Osteoblast (primary cell): ENCODE measurements at regions not wholly inside any gene's neighbourhood (a gene's known extent, or its start where the extent isn't known, plus 50 kb on each side); places are given as distances from the start of the nearest gene placed in this dataset.
A peak's percentile ranks its signal among the peaks of the same experiment; 100 is the strongest.

ENCODE experiments used
- DNase-seq: peaks from one replicate; pipeline ENCODE4 v3.0.0; 2011; ENCODE audit warnings: low spot score, mixed read lengths; ENCODE audit not compliant: insufficient read length; ENCODE audit errors: missing footprints
- H2AFZ ChIP-seq: 2 replicates; pipeline ENCODE4 v1.6.0; 2011; ENCODE audit warnings: mild to moderate bottlenecking, low read length
- H3K27ac ChIP-seq: 2 replicates; pipeline ENCODE4 v1.5.1; 2011; ENCODE audit warnings: mild to moderate bottlenecking, low read depth, low read length, moderate library complexity
- H3K27me3 ChIP-seq: 2 replicates; pipeline ENCODE4 v1.6.0; 2012; ENCODE audit warnings: mild to moderate bottlenecking, control low read depth, inconsistent platforms, low read length, moderate library complexity; ENCODE audit not compliant: insufficient read depth
- H3K36me3 ChIP-seq: 2 replicates; pipeline ENCODE4 v1.5.1; 2011; ENCODE audit warnings: mild to moderate bottlenecking, low read length, control low read depth, moderate library complexity; ENCODE audit not compliant: insufficient read depth
- H3K4me1 ChIP-seq: 2 replicates; pipeline ENCODE4 v1.5.1; 2011; ENCODE audit warnings: mild to moderate bottlenecking, low read length, control low read depth, moderate library complexity; ENCODE audit not compliant: insufficient read depth
- H3K4me2 ChIP-seq: 2 replicates; pipeline ENCODE4 v1.6.0; 2011; ENCODE audit warnings: mild to moderate bottlenecking, low read length; ENCODE audit not compliant: insufficient read depth
- H3K4me3 ChIP-seq: fragments of 200-600 bp; sonication (generic); 3 replicates; pipeline ENCODE4 v1.5.1; 2012; ENCODE audit warnings: mild to moderate bottlenecking, low read length, inconsistent platforms; ENCODE audit not compliant: insufficient read depth
- H3K79me2 ChIP-seq: 2 replicates; pipeline ENCODE4 v1.6.0; 2012; ENCODE audit warnings: mild to moderate bottlenecking, low read length, control low read depth, inconsistent platforms; ENCODE audit not compliant: insufficient read depth
- H3K9me3 ChIP-seq: 2 replicates; pipeline ENCODE4 v1.5.1; 2011; ENCODE audit warnings: low read depth, low read length, control low read depth
- H4K20me1 ChIP-seq: 2 replicates; pipeline ENCODE4 v1.6.0; 2012; ENCODE audit warnings: mild to moderate bottlenecking, low read length, control low read depth; ENCODE audit not compliant: insufficient read depth
- CTCF ChIP-seq: IDR thresholded peaks from 2 replicates; pipeline ENCODE4 v1.5.1; 2011; ENCODE audit warnings: mild to moderate bottlenecking, low read depth, low read length, moderate library complexity; ENCODE audit errors: extremely low read depth

GRCh38 chr6:67131827-67132226 is 1424.8 kb upstream of the EYS start:
- Histone ChIP-seq H3K27me3 (no peaks in the 10 kb centered on the region), H3K27ac (no peak overlapping the region), H3K4me3 (no peak overlapping the region), H3K9me3 (peaks cover 3% of the 10 kb centered on the region), H3K79me2 (no peaks in the 10 kb centered on the region), H4K20me1 (no peaks in the 10 kb centered on the region), H3K36me3 (no peaks in the 10 kb centered on the region), H2AFZ (no peak overlapping the region), H3K4me1 (no peaks in the 10 kb centered on the region), H3K4me2 (no peak overlapping the region)
- TF ChIP-seq CTCF, result no peak
- DNase-seq, result no peak

DNA sequence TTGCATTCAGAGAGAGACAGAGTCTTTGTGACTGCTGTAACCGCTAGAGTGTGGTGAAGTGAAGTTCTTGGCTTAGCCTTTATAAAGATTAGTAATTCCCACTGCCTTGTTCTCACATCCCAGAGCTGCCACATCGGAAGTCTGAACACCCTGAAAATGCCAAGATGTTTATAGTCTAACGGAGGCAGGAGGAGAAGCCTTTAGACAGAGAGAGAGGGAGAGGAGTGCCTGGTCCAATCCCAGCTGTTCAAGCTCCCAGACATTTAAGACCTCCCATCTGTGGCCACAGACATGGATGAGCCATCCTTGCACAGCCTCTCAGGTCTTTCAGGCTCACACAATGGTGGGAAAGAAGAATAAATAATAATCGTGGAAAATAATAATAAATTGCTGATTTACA is 1422.8 kb upstream of the EYS start:
- H3K4me2 ChIP-seq, result no peak overlapping the region
- peak; percentile 29 for DNase-seq
- H3K4me1 ChIP-seq, result no peaks in the 10 kb centered on the region
- H3K27me3 ChIP-seq, result no peaks in the 10 kb centered on the region
- H2AFZ ChIP-seq, result no peak overlapping the region
- no peak overlapping the region for H3K27ac ChIP-seq
- H3K79me2 ChIP-seq, result no peaks in the 10 kb centered on the region
- H3K36me3 ChIP-seq, result no peaks in the 10 kb centered on the region
- TF ChIP-seq CTCF, result no peak
- no peaks in the 10 kb centered on the region for H4K20me1 ChIP-seq
- peaks cover 7% of the 10 kb centered on the region for H3K9me3 ChIP-seq
- H3K4me3 ChIP-seq, result no peak overlapping the region

DNA sequence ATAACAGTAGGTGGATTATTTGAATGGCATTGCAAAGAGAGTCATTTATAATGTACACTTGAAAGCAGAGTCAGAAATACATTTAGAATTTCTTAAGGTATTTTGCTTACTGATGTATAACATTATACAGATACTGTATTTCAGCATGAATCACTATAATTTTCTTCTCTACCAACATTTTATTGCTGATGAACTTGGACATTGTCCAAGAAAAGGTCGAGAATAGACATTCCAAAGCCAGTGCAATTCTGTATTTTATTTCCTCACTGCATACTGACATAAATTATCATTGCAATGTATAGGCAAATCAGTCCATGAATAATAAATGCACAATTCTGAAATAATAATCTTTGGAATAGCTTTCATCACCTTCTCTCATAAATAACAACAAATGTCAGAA is 1420.0 kb upstream of the EYS start:
- no peak overlapping the region for H3K4me2 ChIP-seq
- H3K27ac ChIP-seq, result no peak overlapping the region
- H3K27me3 ChIP-seq, result no peaks in the 10 kb centered on the region
- H4K20me1 ChIP-seq, result no peaks in the 10 kb centered on the region
- no peak for DNase-seq
- H2AFZ ChIP-seq, result no peak overlapping the region
- no peaks in the 10 kb centered on the region for H3K36me3 ChIP-seq
- H3K4me1 ChIP-seq, result no peaks in the 10 kb centered on the region
- no peaks in the 10 kb centered on the region for H3K79me2 ChIP-seq
- no peak overlapping the region for H3K4me3 ChIP-seq
- peaks cover 5% of the 10 kb centered on the region for H3K9me3 ChIP-seq
- TF ChIP-seq CTCF, result no peak

GRCh38 chr6:67121115-67121514 is 1414.1 kb upstream of the EYS start:
- no peak overlapping the region for H3K4me2 ChIP-seq
- no peak for DNase-seq
- H3K36me3 ChIP-seq, result no peaks in the 10 kb centered on the region
- peaks cover 5% of the 10 kb centered on the region for H3K9me3 ChIP-seq
- no peak overlapping the region for H3K4me3 ChIP-seq
- H3K4me1 ChIP-seq, result no peaks in the 10 kb centered on the region
- H3K27me3 ChIP-seq, result no peaks in the 10 kb centered on the region
- H4K20me1 ChIP-seq, result no peaks in the 10 kb centered on the region
- no peak overlapping the region for H3K27ac ChIP-seq
- TF ChIP-seq CTCF, result no peak
- H2AFZ ChIP-seq, result no peak overlapping the region
- no peaks in the 10 kb centered on the region for H3K79me2 ChIP-seq
